ENCODE measurements at regions not wholly inside any gene's neighbourhood (a gene's known extent, or its start where the extent isn't known, plus 50 kb on each side); places are given as distances from the start of the nearest gene placed in this dataset.

DNA sequence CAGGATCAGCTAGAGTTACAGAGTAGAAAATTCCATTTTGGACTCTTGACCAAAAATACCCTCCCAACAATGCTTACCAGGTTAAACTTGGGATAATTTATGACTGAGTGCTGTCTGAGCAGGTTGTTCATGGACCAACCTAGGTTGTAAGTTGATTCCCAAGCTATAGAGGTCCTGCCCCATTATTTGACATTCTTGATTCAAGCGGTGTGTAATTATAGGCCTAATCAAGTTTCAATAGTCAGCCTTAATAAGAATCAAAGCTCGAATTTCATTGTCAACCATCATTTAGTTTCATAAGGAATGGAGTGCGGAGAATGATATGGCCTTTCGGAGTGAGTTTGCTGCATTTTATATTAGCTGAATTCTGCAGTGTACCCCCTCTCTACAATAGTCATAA is 152.8 kb upstream of the FIGN start:
- no peak for TF ChIP-seq CREB1 (IDR thresholded peaks at IDR 0.05; ENCODE audit: low read depth)
- peak; percentile 53; the same call in 1 of the 2 replicates for TF ChIP-seq EP300 (IDR thresholded peaks at IDR 0.05; ENCODE audit: borderline replicate concordance)
- peak; percentile 62 for TF ChIP-seq TEAD4 (IDR thresholded peaks at IDR 0.05)
- no peak for TF ChIP-seq RAD21 (IDR thresholded peaks at IDR 0.05; ENCODE audit: low read depth)
- TF ChIP-seq NFIC (IDR thresholded peaks at IDR 0.05), result peak; percentile 46
- 0 out of 2 replicates have a peak, but pooled peaks have one; percentile 27 for TF ChIP-seq TCF12 (IDR thresholded peaks at IDR 0.05; ENCODE audit: low read depth)

DNA sequence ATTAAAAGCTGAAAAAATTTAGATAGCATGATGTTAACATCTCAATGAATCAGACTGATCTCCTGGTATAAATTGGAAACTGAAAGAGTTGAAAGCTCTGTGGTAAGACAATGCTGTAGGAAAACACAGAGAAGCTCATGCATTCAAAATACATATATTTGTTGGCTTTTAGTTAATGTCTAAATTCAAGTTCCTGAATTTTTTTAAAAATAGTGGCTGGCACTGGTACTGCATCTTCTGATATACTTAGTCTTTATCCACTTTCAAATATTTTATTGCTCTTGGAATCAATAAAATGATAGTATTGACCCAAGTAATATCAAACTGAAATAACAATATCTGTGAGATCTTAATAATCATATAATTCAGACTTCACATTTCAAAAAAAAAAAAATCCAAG is 151.4 kb upstream of the FIGN start:
- TF ChIP-seq TEAD4 (IDR thresholded peaks at IDR 0.05) (no peak), CEBPB (IDR thresholded peaks at IDR 0.05) (no peak), TCF12 (IDR thresholded peaks at IDR 0.05; ENCODE audit: low read depth) (no peak), EGR1 (IDR thresholded peaks at IDR 0.05) (no peak)
- TF ChIP-seq, protein P1, sequence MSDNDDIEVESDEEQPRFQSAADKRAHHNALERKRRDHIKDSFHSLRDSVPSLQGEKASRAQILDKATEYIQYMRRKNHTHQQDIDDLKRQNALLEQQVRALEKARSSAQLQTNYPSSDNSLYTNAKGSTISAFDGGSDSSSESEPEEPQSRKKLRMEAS (IDR thresholded peaks at IDR 0.05), result no peak

DNA sequence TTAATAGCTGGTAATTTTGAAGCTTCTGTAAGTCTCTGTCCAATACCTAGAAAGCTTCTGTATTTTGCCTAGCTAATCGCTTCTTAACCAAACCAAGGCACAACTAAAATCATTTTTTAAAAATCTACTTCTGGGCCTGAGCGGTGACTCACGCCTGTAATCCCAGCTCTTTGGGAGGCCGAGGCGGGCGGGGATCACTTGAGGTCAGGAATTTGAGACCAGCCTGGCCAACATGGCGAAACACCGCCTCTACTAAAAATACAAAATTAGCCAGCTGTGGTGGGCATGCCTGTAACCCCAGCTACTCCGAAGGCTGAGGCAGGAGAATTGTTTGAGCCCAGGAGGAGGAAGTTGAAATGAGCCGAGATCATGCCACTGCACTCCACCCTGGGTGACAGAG is 148.6 kb upstream of the FIGN start:
- TF ChIP-seq CEBPB (IDR thresholded peaks at IDR 0.05) (no peak), FOXM1 (IDR thresholded peaks at IDR 0.05; ENCODE audit: borderline replicate concordance, low read depth) (no peak), EGR1 (IDR thresholded peaks at IDR 0.05) (no peak), YY1 (IDR thresholded peaks at IDR 0.05; ENCODE audit: low read depth) (no peak), NFIC (IDR thresholded peaks at IDR 0.05) (no peak), RAD21 (IDR thresholded peaks at IDR 0.05; ENCODE audit: low read depth) (no peak), EP300 (IDR thresholded peaks at IDR 0.05; ENCODE audit: borderline replicate concordance) (no peak), ZBTB7A (IDR thresholded peaks at IDR 0.05; ENCODE audit: low read depth) (no peak), TCF12 (IDR thresholded peaks at IDR 0.05; ENCODE audit: low read depth) (no peak), TEAD4 (IDR thresholded peaks at IDR 0.05) (no peak), CREB1 (IDR thresholded peaks at IDR 0.05; ENCODE audit: low read depth) (no peak), TAF1 (IDR thresholded peaks at IDR 0.05; ENCODE audit: low read depth) (no peak)
- TF ChIP-seq, protein P2, sequence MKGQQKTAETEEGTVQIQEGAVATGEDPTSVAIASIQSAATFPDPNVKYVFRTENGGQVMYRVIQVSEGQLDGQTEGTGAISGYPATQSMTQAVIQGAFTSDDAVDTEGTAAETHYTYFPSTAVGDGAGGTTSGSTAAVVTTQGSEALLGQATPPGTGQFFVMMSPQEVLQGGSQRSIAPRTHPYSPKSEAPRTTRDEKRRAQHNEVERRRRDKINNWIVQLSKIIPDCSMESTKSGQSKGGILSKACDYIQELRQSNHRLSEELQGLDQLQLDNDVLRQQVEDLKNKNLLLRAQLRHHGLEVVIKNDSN (IDR thresholded peaks at IDR 0.05), result no peak
- TF ChIP-seq, protein P3, sequence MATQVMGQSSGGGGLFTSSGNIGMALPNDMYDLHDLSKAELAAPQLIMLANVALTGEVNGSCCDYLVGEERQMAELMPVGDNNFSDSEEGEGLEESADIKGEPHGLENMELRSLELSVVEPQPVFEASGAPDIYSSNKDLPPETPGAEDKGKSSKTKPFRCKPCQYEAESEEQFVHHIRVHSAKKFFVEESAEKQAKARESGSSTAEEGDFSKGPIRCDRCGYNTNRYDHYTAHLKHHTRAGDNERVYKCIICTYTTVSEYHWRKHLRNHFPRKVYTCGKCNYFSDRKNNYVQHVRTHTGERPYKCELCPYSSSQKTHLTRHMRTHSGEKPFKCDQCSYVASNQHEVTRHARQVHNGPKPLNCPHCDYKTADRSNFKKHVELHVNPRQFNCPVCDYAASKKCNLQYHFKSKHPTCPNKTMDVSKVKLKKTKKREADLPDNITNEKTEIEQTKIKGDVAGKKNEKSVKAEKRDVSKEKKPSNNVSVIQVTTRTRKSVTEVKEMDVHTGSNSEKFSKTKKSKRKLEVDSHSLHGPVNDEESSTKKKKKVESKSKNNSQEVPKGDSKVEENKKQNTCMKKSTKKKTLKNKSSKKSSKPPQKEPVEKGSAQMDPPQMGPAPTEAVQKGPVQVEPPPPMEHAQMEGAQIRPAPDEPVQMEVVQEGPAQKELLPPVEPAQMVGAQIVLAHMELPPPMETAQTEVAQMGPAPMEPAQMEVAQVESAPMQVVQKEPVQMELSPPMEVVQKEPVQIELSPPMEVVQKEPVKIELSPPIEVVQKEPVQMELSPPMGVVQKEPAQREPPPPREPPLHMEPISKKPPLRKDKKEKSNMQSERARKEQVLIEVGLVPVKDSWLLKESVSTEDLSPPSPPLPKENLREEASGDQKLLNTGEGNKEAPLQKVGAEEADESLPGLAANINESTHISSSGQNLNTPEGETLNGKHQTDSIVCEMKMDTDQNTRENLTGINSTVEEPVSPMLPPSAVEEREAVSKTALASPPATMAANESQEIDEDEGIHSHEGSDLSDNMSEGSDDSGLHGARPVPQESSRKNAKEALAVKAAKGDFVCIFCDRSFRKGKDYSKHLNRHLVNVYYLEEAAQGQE (IDR thresholded peaks at IDR 0.05; ENCODE audit: low read depth), result no peak
- TF ChIP-seq, protein P1 (IDR thresholded peaks at IDR 0.05), result no peak

DNA sequence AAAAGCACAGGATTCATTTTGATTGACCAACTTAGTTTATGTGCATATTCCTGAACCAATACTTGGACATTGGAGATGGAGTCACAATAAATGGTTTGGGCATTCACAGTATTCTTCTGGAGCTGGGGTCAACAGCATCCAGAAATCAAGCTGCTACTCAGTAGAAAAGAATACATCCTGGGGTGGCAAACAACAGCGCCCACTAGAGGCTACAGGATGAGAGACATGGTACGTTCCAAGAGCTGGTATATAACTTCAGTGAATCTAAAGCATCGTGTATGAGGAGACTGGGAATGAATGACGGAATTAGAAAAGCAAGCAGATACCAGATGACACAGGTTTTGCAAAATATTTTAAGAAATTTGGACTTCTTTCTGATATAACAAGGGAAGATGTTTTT is 142.9 kb upstream of the FIGN start:
- TF ChIP-seq FOXM1 (IDR thresholded peaks at IDR 0.05; ENCODE audit: borderline replicate concordance, low read depth), result no peak
- TF ChIP-seq YY1 (IDR thresholded peaks at IDR 0.05; ENCODE audit: low read depth), result no peak
- no peak for TF ChIP-seq EGR1 (IDR thresholded peaks at IDR 0.05)
- no peak for TF ChIP-seq CEBPB (IDR thresholded peaks at IDR 0.05)
- TF ChIP-seq, protein P3 (IDR thresholded peaks at IDR 0.05; ENCODE audit: low read depth), result no peak
- TF ChIP-seq RAD21 (IDR thresholded peaks at IDR 0.05; ENCODE audit: low read depth), result peak; percentile 67
- TF ChIP-seq CREB1 (IDR thresholded peaks at IDR 0.05; ENCODE audit: low read depth), result no peak

DNA sequence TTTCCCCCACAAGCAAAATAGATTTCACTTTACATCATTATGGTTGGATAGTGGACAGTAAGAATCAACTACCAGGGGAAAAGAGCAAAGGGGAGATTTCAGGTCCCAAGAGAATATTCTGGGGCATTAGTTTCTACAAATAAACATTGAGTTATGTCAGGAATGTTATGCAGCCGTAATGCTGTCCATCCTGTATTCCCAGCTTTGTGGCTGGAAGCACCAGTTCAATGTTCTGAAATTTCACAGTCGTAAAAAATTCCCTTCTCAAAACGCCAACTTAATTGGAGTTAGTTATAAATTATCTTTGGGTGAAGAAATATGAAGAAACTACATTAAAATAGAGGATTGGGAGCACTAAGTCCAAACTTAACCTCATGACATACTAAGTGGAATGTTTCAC is 141.5 kb upstream of the FIGN start:
- TF ChIP-seq FOXM1 (IDR thresholded peaks at IDR 0.05; ENCODE audit: borderline replicate concordance, low read depth) (no peak), CEBPB (IDR thresholded peaks at IDR 0.05) (no peak), EGR1 (IDR thresholded peaks at IDR 0.05) (no peak), TAF1 (IDR thresholded peaks at IDR 0.05; ENCODE audit: low read depth) (no peak), CREB1 (IDR thresholded peaks at IDR 0.05; ENCODE audit: low read depth) (no peak), NFIC (IDR thresholded peaks at IDR 0.05) (peak; percentile 40; the same call in 1 of the 2 replicates), EP300 (IDR thresholded peaks at IDR 0.05; ENCODE audit: borderline replicate concordance) (peak; percentile 50; the same call in 1 of the 2 replicates), YY1 (IDR thresholded peaks at IDR 0.05; ENCODE audit: low read depth) (no peak), TCF12 (IDR thresholded peaks at IDR 0.05; ENCODE audit: low read depth) (0 out of 2 replicates have a peak, but pooled peaks have one; percentile 27), ZBTB7A (IDR thresholded peaks at IDR 0.05; ENCODE audit: low read depth) (no peak), RAD21 (IDR thresholded peaks at IDR 0.05; ENCODE audit: low read depth) (0 out of 2 replicates have a peak, but pooled peaks have one; percentile 11), TEAD4 (IDR thresholded peaks at IDR 0.05) (peak; percentile 97)
- TF ChIP-seq, protein P1 (IDR thresholded peaks at IDR 0.05), result no peak
- TF ChIP-seq, protein P3 (IDR thresholded peaks at IDR 0.05; ENCODE audit: low read depth), result no peak
- TF ChIP-seq, protein P2 (IDR thresholded peaks at IDR 0.05), result no peak

Measured in Ishikawa (cell line).